Heart left ventricle (tissue), 16 donors: ENCODE measurements at regions not wholly inside any gene's neighbourhood (a gene's known extent, or its start where the extent isn't known, plus 50 kb on each side); places are given as distances from the start of the nearest gene placed in this dataset.

Experiments used
- ATAC-seq, 4 donors: fragments of 200-7000 bp; cut with Tn5 transposase; one replicate each; pipeline ENCODE4 v1.9.1; 2020 to 2022; ENCODE audit warnings: moderate library complexity in 4 of 4, mild to moderate bottlenecking in 3 of 4, moderate number of reproducible peaks in 1 of 4
- DNase-seq, 5 donors: peaks; one replicate each; pipeline ENCODE4 v3.0.0-alpha.2; 2020
- H3K27ac ChIP-seq, 12 donors: fragments of 200-600 bp; sonication (generic) in 4 of 12; one replicate each; pipeline versions ENCODE4 v1.5.0 to v1.8.0; 2016 to 2022; ENCODE audit warnings: mild to moderate bottlenecking in 2 of 12
- H3K27me3 ChIP-seq, 9 donors: fragments of 200-600 bp; sonication (generic) in 2 of 9; one replicate each; pipeline versions ENCODE4 v1.5.1 to v1.8.0; 2016 to 2022; ENCODE audit warnings: mild to moderate bottlenecking in 3 of 9
- H3K36me3 ChIP-seq, 9 donors: fragments of 200-600 bp; sonication (generic) in 2 of 9; one replicate each; pipeline versions ENCODE4 v1.5.0 to v1.8.0; 2018 to 2022; ENCODE audit warnings: mild to moderate bottlenecking in 2 of 9
- H3K4me1 ChIP-seq, 12 donors: fragments of 200-600 bp; sonication (generic) in 4 of 12; one replicate each; pipeline versions ENCODE4 v1.5.0 to v1.8.0; 2016 to 2022; ENCODE audit warnings: mild to moderate bottlenecking in 3 of 12
- H3K4me3 ChIP-seq, 12 donors: fragments of 200-600 bp; sonication (generic) in 4 of 12; one replicate each; pipeline versions ENCODE4 v1.5.0 to v1.8.0; 2017 to 2022; ENCODE audit warnings: mild to moderate bottlenecking in 9 of 12, moderate library complexity in 4 of 12
- H3K9me3 ChIP-seq, 12 donors: fragments of 200-600 bp; sonication (generic) in 4 of 12; one replicate each; pipeline versions ENCODE4 v1.5.0 to v1.8.0; 2016 to 2022; ENCODE audit warnings: mild to moderate bottlenecking in 1 of 12
- CTCF ChIP-seq, 12 donors: fragments of 200-600 bp; sonication (generic) in 4 of 12; IDR thresholded peaks; one replicate each; pipeline versions ENCODE4 v1.5.0 to v1.8.0; 2018 to 2022; ENCODE audit warnings: antibody characterized with exemption in 12 of 12, mild to moderate bottlenecking in 5 of 12
- POLR2A ChIP-seq, 2 donors: fragments of 450-650 bp; IDR thresholded peaks; one replicate each; pipeline ENCODE4 v1.6.1; 2017; ENCODE audit warnings: antibody characterized with exemption in 2 of 2, mild to moderate bottlenecking in 2 of 2, moderate library complexity in 2 of 2
- WGBS, 4 donors: extraction: QIAGEN DNeasy Blood & Tissue Kit in 2 of 4; methylation state at CpG; one replicate each; pipeline versions ENCODE4 v1.1.5 to v1.1.7; 2013 to 2018; 5-methylcytosine and 5-hydroxymethylcytosine counted together
- intact Hi-C, 10 donors: fragments of 100-400 bp; cut with DNase I; formaldehyde crosslinking; loops; one replicate each; pipeline versions ENCODE4 v1.11.1 to v1.14.2; 2022
- donor health status: ischemic (EF 13 %, LVEDD 7.1; RV severe dilation, severe dysfunction).
- donor health status: healthy with polysubstance abuse.
- donor health status: DM: no; HTN: yes; CAD: no.
- donor health status: DM: no; HTN: no; CAD: no.
- donor health status: ischemic (EF 25% LVEDD 6.9; RV normal size, moderate dysfunction).
- donor health status: ischemic (EF 25% LVEDD 5.7; RV mildly dilated, moderate dysfunction).
- donor health status: healthy.
- donor health status: DM: yes; HTN: yes; CAD: no.
- donor health status: ischemic (EF 35%, LVEDD 5.7; RV mildly dilated, moderate dysfunction).
- donor health status: nonischemic (EF 11% LVEDD 7.7; RV severe dilation, severe dysfunction).
- donor health status: DM: yes; HTN: yes; CAD: no.
- donor health status: PGD.
- donor health status: ischemic (EF 29% LVEDD 5.4; RV normal size, mild dysfunction).
- donor health status: nonischemic (EF 23%, LVEDD 6.1; RV moderate dilation, normal function).

GRCh38 chr2:41892476-41892875, 155.3 kb upstream of the PKDCC start:
- no peaks in the 10 kb centered on the region for H3K9me3 ChIP-seq
- intact Hi-C loops = no loop called here
- no peak overlapping the region for H3K27ac ChIP-seq
- WGBS, 4 donors = 75 to 94% (median 82%) methylated on average over 4 of the region's 4 CpGs
- no peaks in the 10 kb centered on the region for H3K27me3 ChIP-seq
- no peak for DNase-seq
- H3K4me1 ChIP-seq = peaks cover 0 to 6% (median 0%) of the 10 kb centered on the region in 12 donors
- H3K36me3 ChIP-seq = no peaks in the 10 kb centered on the region
- ATAC-seq = no peak
- no peak overlapping the region for H3K4me3 ChIP-seq
- TF ChIP-seq CTCF (IDR thresholded peaks at IDR 0.05) = no peak
- no peak for TF ChIP-seq POLR2A (IDR thresholded peaks at IDR 0.05)

GRCh38 chr2:41894563-41895333, 153.1 kb upstream of the PKDCC start:
- WGBS, 4 donors = 72 to 89% (median 79%) methylated on average over 5 of the region's 5 CpGs
- no peaks in the 10 kb centered on the region for H3K9me3 ChIP-seq
- intact Hi-C loops = no loop called here
- H3K4me1 ChIP-seq = peaks cover 0 to 10% (median 0%) of the 10 kb centered on the region in 12 donors
- H3K27ac ChIP-seq = no peak overlapping the region
- no peak overlapping the region for H3K4me3 ChIP-seq
- TF ChIP-seq POLR2A (IDR thresholded peaks at IDR 0.05) = no peak
- no peak for ATAC-seq
- DNase-seq = no peak
- H3K27me3 ChIP-seq = no peaks in the 10 kb centered on the region
- no peaks in the 10 kb centered on the region for H3K36me3 ChIP-seq

GRCh38 chr2:41895334-41895664, 152.5 kb upstream of the PKDCC start:
- Histone ChIP-seq H3K36me3 (no peaks in the 10 kb centered on the region), H3K4me1 (peaks cover 0 to 11% (median 0%) of the 10 kb centered on the region in 12 donors), H3K27ac (peak overlapping the region in 1 of 12 donors; percentile 32), H3K4me3 (no peak overlapping the region), H3K27me3 (no peaks in the 10 kb centered on the region), H3K9me3 (no peaks in the 10 kb centered on the region)
- TF ChIP-seq POLR2A (IDR thresholded peaks at IDR 0.05) = no peak
- TF ChIP-seq CTCF (IDR thresholded peaks at IDR 0.05) = no peak
- 68 to 84% (median 75%) methylated on average over 1 of the region's 1 CpG for WGBS, 4 donors
- ATAC-seq (no peak), DNase-seq (no peak)
- intact Hi-C loops = no loop called here

- no peak for TF ChIP-seq POLR2A (IDR thresholded peaks at IDR 0.05)
- H3K36me3 ChIP-seq = no peaks in the 10 kb centered on the region
- intact Hi-C loops = no loop called here
- H3K27ac ChIP-seq = peak overlapping the region in 1 of 12 donors; percentile 32
- H3K4me1 ChIP-seq = peaks cover 0 to 11% (median 0%) of the 10 kb centered on the region in 12 donors
- no peaks in the 10 kb centered on the region for H3K9me3 ChIP-seq
- ATAC-seq = peak in 1 of 4 donors; percentile 27
- no peak overlapping the region for H3K4me3 ChIP-seq
- no peaks in the 10 kb centered on the region for H3K27me3 ChIP-seq
- DNase-seq = no peak
- 45 to 60% (median 58%) methylated on average over 5 of the region's 5 CpGs for WGBS, 4 donors
Measured at GRCh38 chr2:41896186-41896846, 151.5 kb upstream of the PKDCC start.

- Histone ChIP-seq H3K4me3 (no peak overlapping the region), H3K27me3 (no peaks in the 10 kb centered on the region), H3K36me3 (no peaks in the 10 kb centered on the region), H3K9me3 (no peaks in the 10 kb centered on the region), H3K4me1 (peaks cover 0 to 11% (median 0%) of the 10 kb centered on the region in 12 donors), H3K27ac (no peak overlapping the region)
- 82 to 84% (median 83%) methylated on average over 2 of the region's 2 CpGs for WGBS, 4 donors
- ATAC-seq = no peak
- TF ChIP-seq POLR2A (IDR thresholded peaks at IDR 0.05) (no peak), CTCF (IDR thresholded peaks at IDR 0.05) (no peak)
- DNase-seq = no peak
- intact Hi-C loops = no loop called here
Measured at GRCh38 chr2:41899189-41899588, 148.6 kb upstream of the PKDCC start.
